ENCODE measurements at regions not wholly inside any gene's neighbourhood (a gene's known extent, or its start where the extent isn't known, plus 50 kb on each side); places are given as distances from the start of the nearest gene placed in this dataset.

DNA sequence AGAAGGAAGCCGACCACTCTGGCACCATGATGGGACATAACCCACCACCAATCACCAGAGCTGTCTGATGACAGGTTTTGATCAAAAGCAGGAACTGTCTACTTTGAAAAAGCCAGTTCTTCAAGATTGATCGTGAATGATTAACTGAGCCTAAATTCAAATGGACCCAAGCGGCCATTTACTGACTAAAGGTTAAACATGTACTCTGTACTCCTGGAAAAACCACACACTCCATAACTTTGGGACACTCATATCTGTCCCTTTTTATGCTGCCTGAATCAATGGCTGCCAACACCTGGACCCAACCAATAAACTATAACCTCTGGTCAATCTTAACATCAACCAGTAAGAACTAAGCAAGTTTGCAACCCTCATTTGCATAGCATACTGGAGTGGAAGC, 206.6 kb downstream of the URB2 start:
- no peak for TF ChIP-seq EZH2 (IDR thresholded peaks at IDR 0.05; ENCODE audit: low read depth, low read length, severe bottlenecking)
- TF ChIP-seq, protein P1, sequence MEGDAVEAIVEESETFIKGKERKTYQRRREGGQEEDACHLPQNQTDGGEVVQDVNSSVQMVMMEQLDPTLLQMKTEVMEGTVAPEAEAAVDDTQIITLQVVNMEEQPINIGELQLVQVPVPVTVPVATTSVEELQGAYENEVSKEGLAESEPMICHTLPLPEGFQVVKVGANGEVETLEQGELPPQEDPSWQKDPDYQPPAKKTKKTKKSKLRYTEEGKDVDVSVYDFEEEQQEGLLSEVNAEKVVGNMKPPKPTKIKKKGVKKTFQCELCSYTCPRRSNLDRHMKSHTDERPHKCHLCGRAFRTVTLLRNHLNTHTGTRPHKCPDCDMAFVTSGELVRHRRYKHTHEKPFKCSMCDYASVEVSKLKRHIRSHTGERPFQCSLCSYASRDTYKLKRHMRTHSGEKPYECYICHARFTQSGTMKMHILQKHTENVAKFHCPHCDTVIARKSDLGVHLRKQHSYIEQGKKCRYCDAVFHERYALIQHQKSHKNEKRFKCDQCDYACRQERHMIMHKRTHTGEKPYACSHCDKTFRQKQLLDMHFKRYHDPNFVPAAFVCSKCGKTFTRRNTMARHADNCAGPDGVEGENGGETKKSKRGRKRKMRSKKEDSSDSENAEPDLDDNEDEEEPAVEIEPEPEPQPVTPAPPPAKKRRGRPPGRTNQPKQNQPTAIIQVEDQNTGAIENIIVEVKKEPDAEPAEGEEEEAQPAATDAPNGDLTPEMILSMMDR (IDR thresholded peaks at IDR 0.05; ENCODE audit: control extremely low read depth in 1 of 3, insufficient read depth in 1 of 3, low read depth in 1 of 3, low read length in 3 of 3) = no peak
- TF ChIP-seq POLR2AphosphoS5 (IDR thresholded peaks at IDR 0.05; ENCODE audit: low read depth, low read length) = no peak
- no peak for TF ChIP-seq RBBP5 (IDR thresholded peaks at IDR 0.05; ENCODE audit: borderline replicate concordance, low read depth, low read length)
- TF ChIP-seq TBP (IDR thresholded peaks at IDR 0.05; ENCODE audit: low read depth, low read length) = no peak
- TF ChIP-seq RAD21 (IDR thresholded peaks at IDR 0.05 in 1 of 2, conservative IDR thresholded peaks at IDR 0.05 in 1 of 2; ENCODE audit: low read depth in 2 of 2, low read length in 2 of 2) = no peak
